ENCODE measurements at regions not wholly inside any gene's neighbourhood (a gene's known extent, or its start where the extent isn't known, plus 50 kb on each side); places are given as distances from the start of the nearest gene placed in this dataset.
"Not testable (repeated sequence)": the region's sequence is repeated elsewhere in the genome, so short reads cannot be mapped to it uniquely, and the experiment has no call there.

- DNase-seq: not testable (repeated sequence)
Measured at GRCh38 chr15:53923741-53924140, 54.5 kb upstream of the UNC13C start.

GRCh38 chr15:53918180-53919079 is 59.8 kb upstream of the UNC13C start:
- no peak for DNase-seq

- DNase-seq: no peak
Measured at GRCh38 chr15:53917109-53917508, 61.1 kb upstream of the UNC13C start.

GRCh38 chr15:53911431-53911830 is 66.8 kb upstream of the UNC13C start:
- no peak for DNase-seq

GRCh38 chr15:53910852-53911251 is 67.4 kb upstream of the UNC13C start:
- no peak for DNase-seq

GRCh38 chr15:53910236-53910849 is 67.9 kb upstream of the UNC13C start:
- DNase-seq: no peak

GRCh38 chr15:53903129-53903528 is 75.1 kb upstream of the UNC13C start:
- DNase-seq: no peak

GRCh38 chr15:53893468-53893867 is 84.8 kb upstream of the UNC13C start:
- not testable (repeated sequence) for DNase-seq

- DNase-seq: not testable (repeated sequence)
Measured at GRCh38 chr15:53891862-53892261, 86.4 kb upstream of the UNC13C start.

- DNase-seq: no peak
Measured at GRCh38 chr15:53884441-53884840, 93.8 kb upstream of the UNC13C start.

GRCh38 chr15:53882311-53882710 is 95.9 kb upstream of the UNC13C start:
- no peak for DNase-seq

- DNase-seq: no peak
Measured at GRCh38 chr15:53880357-53880756, 97.9 kb upstream of the UNC13C start.

GRCh38 chr15:53875711-53876110 is 102.5 kb upstream of the UNC13C start:
- DNase-seq: no peak

GRCh38 chr15:53875139-53875538 is 103.1 kb upstream of the UNC13C start:
- DNase-seq: no peak

- no peak for DNase-seq
Measured at GRCh38 chr15:53872410-53872809, 105.8 kb upstream of the UNC13C start.

GRCh38 chr15:53869806-53870073 is 108.5 kb upstream of the UNC13C start:
- no peak for DNase-seq

GRCh38 chr15:53869044-53869805 is 109.0 kb upstream of the UNC13C start:
- DNase-seq: no peak

GRCh38 chr15:53862386-53862785 is 102.9 kb upstream of the WDR72 start:
- DNase-seq: no peak

GRCh38 chr15:53861792-53862191 is 102.3 kb upstream of the WDR72 start:
- no peak for DNase-seq

- no peak for DNase-seq
Measured at GRCh38 chr15:53851110-53851848, 91.8 kb upstream of the WDR72 start.

- no peak for DNase-seq
Measured at GRCh38 chr15:53847745-53848144, 88.3 kb upstream of the WDR72 start.

- DNase-seq: no peak
Measured at GRCh38 chr15:53844634-53845033, 85.2 kb upstream of the WDR72 start.

All from NCI-H1436 (cell line).